Endothelial cell of hepatic sinusoid (primary cell): ENCODE measurements at regions not wholly inside any gene's neighbourhood (a gene's known extent, or its start where the extent isn't known, plus 50 kb on each side); places are given as distances from the start of the nearest gene placed in this dataset.

Experiments used
- in situ Hi-C: cut with HindIII; loops from 2 replicates; pipeline ENCODE4 v1.10.0; 2017; ENCODE audit warnings: low sequenced_read_pairs

DNA sequence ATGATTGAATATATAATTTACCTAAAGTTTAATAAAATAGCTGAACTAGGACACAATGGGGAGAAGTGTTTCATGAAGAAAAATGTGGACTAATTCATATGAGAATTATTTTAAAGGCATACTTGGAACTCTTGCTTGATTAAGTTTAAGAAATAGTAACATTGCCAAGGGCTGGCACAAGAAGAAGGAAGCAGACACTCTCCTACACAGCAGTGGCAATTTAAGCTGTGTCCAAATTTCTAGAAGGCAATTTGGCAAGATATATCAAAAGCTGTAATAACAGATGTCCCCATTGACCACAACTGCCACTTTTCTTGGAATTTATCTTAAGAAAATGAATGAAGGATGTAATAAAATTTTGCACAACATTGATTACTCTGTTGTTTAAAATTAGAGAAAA, 209.5 kb upstream of the S100G start:
- in situ Hi-C loops, result no loop called here

DNA sequence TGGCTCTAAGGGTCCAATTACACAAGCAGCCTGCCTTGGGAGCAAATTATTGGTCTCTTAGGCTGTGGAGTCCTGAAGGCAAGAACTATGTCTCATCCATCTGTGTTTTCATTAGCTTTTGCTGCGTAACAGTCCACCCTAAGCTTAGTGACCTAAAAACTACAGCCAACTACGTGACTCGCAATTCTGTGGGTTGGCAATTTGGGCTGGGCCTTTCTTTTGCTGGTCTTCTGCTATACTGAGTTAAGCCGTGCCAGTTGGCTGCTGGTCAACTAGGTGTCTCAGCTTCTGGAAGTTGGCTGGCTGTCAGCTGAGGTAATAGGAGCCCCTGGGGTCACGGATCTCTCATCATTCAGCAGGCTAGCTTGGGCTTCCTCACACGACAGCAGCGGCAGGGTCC, 205.6 kb upstream of the S100G start:
- in situ Hi-C loops, result no loop called here

- in situ Hi-C loops, result no loop called here
Measured at GRCh38 chrX:16445166-16445752, 204.7 kb upstream of the S100G start.

DNA sequence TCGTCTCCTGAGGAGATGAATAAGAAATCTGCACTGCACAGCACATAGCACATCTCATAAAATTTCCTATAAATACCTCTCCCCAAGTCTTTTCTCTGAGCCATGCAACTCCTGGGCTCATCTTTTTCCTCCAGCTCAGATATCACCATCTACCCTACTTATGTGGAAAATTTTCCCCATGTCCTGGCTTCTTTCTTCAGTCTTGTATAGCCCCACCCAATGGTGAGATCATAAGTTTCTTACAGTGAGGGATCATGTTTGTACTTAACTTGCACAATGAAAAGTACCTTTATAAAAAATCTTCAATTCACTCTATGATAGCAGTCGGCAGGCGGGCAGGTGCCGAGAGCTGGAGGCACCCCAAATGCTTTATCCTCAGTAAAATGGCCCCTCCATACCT, 198.6 kb upstream of the S100G start:
- in situ Hi-C loops, result no loop called here

- in situ Hi-C loops, result no loop called here
Measured at GRCh38 chrX:16454926-16455325, 195.0 kb upstream of the S100G start.

- in situ Hi-C loops, result no loop called here
Measured at GRCh38 chrX:16457239-16457638, 192.7 kb upstream of the S100G start.

- in situ Hi-C loops, result no loop called here
Measured at GRCh38 chrX:16458208-16458607, 191.8 kb upstream of the S100G start.

DNA sequence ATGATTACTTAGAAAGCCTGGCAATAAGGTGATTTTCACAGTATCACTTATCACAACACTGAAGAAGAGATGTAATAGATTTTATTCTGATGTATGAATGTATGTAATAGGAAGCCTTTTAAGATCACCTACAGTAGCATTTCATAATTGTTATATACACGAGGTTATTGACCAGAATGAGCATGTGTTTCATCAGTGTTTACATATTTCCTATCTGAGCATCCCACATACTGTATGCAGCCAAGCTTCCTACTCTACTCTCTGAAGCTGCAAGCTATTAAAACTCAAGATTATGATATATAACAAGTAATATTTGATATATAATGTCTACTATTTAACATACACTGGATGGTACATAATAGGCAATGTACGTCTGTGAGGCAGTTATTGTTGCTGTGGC, 190.9 kb upstream of the S100G start:
- in situ Hi-C loops, result no loop called here

DNA sequence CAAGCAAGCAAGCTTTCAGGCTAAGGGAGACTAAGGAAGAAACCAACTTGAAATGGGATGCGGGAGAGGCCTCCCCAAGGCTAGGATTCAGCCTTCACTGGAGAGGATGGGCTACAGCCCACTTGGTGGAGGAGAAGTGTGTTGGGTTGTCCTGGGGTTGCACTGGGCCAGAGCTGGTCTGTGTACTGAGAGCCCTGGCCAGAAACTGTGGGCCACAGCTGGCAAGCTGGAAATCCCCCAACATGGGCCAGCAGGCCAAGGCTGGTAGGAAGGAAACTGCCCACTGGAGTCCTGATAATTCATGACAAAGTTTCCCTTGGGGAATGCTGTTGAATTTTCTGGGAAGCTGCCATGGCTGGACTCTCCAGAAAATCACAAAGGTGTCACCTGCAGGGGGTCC, 188.0 kb upstream of the S100G start:
- in situ Hi-C loops, result no loop called here

- in situ Hi-C loops, result no loop called here
Measured at GRCh38 chrX:16462912-16463311, 187.0 kb upstream of the S100G start.

- in situ Hi-C loops, result no loop called here
Measured at GRCh38 chrX:16464369-16464768, 185.6 kb upstream of the S100G start.

- in situ Hi-C loops, result no loop called here
Measured at GRCh38 chrX:16465081-16465876, 184.7 kb upstream of the S100G start.

GRCh38 chrX:16466640-16467432, 183.1 kb upstream of the S100G start:
- in situ Hi-C loops, result no loop called here

GRCh38 chrX:16469870-16470269, 180.1 kb upstream of the S100G start:
- in situ Hi-C loops, result loop anchor here (5.0 kb wide), 1 partner anchor 92 kb away; no protein-coding TSS in a partner anchor

DNA sequence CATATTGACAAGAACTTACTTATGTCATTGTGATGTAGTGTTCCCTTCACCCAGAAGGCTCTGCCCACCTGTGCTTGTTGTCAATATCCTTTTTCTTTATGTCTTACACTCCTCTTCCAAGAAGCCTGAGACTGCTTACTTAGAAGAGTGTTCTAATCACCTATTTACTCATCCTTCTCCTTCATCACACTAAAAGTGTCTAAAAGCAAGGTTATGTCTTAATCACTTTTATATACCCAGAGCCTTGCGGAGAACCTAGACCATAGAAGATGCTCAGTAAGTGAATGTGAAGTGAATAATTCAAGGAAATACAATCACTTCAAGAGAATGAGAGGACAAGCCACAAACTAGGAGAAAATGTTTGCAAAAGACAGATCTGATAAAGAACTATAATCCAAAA, 177.6 kb upstream of the S100G start:
- in situ Hi-C loops, result loop anchor here (5.0 kb wide), 1 partner anchor 90 kb away; no protein-coding TSS in a partner anchor

DNA sequence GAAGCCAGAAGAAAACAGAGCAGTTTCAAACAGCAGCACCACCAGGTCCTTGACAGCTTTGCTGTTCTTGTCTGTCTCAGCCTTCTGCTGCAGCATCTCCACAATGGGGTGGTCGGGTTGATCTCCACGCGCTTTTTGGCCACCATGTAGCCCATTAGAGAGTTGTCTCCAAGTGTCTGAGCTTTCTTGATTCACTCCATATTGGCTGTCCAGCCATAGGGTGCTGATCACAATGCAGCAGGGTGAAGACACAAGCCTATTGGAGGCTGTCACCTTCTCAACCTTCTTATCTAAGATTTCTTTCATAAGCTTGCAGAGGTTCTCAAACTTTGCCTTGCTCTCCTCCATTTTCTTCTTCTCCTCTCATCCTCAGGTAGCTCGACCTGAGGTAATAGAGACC, 175.4 kb upstream of the S100G start:
- in situ Hi-C loops, result loop anchor here (5.0 kb wide), 1 partner anchor 88 kb away; no protein-coding TSS in a partner anchor

- in situ Hi-C loops, result no loop called here
Measured at GRCh38 chrX:16476009-16476408, 173.9 kb upstream of the S100G start.

- in situ Hi-C loops, result no loop called here
Measured at GRCh38 chrX:16476692-16477091, 173.3 kb upstream of the S100G start.

DNA sequence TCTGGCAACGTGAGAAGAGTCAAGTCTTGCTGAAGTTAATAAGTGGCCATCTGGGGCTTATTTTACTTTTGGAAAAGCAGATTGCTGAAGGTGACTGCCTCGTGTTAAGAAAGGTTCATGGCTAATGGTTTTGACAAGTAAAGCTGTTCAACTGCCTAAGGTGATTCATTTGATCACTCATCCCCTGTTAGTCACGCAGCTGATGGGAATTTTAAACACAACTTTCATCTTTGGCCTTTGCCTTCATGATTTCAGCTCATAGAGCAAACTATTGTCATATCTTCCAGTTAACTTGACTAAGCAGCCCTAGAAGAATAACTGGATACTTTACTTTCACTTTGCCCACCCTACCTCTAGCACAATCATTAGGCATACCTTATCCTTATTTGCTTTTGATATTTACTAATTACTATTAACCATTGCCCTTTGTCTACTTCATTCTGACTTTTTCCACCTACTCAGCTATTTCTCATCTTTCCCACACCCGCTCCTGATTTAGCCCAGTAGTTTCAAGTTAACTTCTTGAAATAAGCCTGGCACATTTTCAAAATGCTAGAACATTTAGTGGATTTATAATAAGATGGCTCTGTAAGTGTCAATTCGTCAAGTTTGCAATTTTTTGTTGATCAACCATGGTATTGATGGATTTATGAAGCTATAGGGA, 170.6 kb upstream of the S100G start:
- in situ Hi-C loops, result no loop called here

DNA sequence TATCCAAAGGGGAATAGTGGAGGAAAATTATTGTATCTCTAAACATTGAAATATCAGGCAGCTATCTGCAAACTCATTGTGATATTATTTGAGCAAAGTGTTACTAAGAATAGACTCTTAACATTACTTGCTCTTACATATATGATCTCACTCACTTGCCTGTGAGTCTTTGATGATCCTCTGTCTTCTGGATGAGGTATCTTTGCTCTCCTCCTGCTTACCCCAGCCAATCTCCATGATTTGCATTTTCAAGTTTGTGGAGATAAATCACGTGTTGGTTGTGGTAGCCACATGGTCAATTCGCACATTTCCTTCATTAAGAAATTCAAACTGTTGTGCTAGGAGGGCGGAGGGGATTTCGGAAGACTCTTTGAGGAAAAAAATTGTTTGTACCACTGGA, 169.9 kb upstream of the S100G start:
- in situ Hi-C loops, result no loop called here

DNA sequence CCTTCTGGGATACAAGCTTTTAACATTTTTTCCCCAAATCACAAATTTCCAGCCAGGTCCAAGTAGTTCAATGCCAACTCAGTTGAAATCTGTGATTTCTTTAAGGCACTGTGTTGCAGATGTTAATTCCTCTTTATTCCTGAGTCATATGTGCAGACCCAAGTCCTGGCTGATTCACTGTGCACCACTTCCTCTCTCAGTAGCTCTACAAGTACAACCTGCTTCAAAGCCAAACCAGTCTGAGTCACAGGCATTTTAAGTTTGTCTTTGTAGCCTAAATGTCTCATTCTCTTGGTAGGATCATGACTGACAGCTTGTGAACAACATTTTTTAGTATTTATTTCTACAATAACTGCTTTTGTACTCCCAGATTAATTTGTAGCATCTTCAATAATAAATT, 165.6 kb upstream of the S100G start:
- in situ Hi-C loops, result no loop called here
